GF-D8 (cell line): ENCODE measurements at regions not wholly inside any gene's neighbourhood (a gene's known extent, or its start where the extent isn't known, plus 50 kb on each side); places are given as distances from the start of the nearest gene placed in this dataset.
"Not testable (repeated sequence)": the region's sequence is repeated elsewhere in the genome, so short reads cannot be mapped to it uniquely, and the experiment has no call there.

Source experiments
- DNase-seq: peaks from one replicate; lab custom pipeline; 2025; lab: John Stamatoyannopoulos, UW

- no peak for DNase-seq
Observed at GRCh38 chr1:10912441-10912840, 100.0 kb upstream of the TARDBP start.

- DNase-seq, result no peak
Observed at GRCh38 chr1:10914056-10914455, 98.4 kb upstream of the TARDBP start.

GRCh38 chr1:10915594-10915993, 96.9 kb upstream of the TARDBP start:
- DNase-seq, result no peak

- DNase-seq, result no peak
Observed at GRCh38 chr1:10916311-10916710, 96.1 kb upstream of the TARDBP start.

GRCh38 chr1:10916991-10917390, 95.5 kb upstream of the TARDBP start:
- no peak for DNase-seq

- no peak for DNase-seq
Observed at GRCh38 chr1:10917513-10918454, 94.7 kb upstream of the TARDBP start.

- DNase-seq, result no peak
Observed at GRCh38 chr1:10918531-10918930, 93.9 kb upstream of the TARDBP start.

GRCh38 chr1:10920063-10920626, 92.3 kb upstream of the TARDBP start:
- DNase-seq, result no peak

- DNase-seq, result not testable (repeated sequence)
Observed at GRCh38 chr1:10922315-10923060, 90.0 kb upstream of the TARDBP start.

- DNase-seq, result no peak
Observed at GRCh38 chr1:10924030-10924429, 88.4 kb upstream of the TARDBP start.

- no peak for DNase-seq
Observed at GRCh38 chr1:10928654-10929053, 83.8 kb upstream of the TARDBP start.

- peak; percentile 9 for DNase-seq
Observed at GRCh38 chr1:10932088-10932487, 80.4 kb upstream of the TARDBP start.

GRCh38 chr1:10934150-10934818, 78.2 kb upstream of the TARDBP start:
- DNase-seq, result no peak

GRCh38 chr1:10935246-10935645, 77.2 kb upstream of the TARDBP start:
- DNase-seq, result no peak

GRCh38 chr1:10935724-10936123, 76.7 kb upstream of the TARDBP start:
- DNase-seq, result no peak

- no peak for DNase-seq
Observed at GRCh38 chr1:10936998-10937901, 75.2 kb upstream of the TARDBP start.

- DNase-seq, result no peak
Observed at GRCh38 chr1:10938741-10939417, 73.6 kb upstream of the TARDBP start.

GRCh38 chr1:10939654-10940450, 72.6 kb upstream of the TARDBP start:
- DNase-seq, result no peak

- no peak for DNase-seq
Observed at GRCh38 chr1:10940451-10940804, 72.0 kb upstream of the TARDBP start.

GRCh38 chr1:10940838-10941237, 71.6 kb upstream of the TARDBP start:
- no peak for DNase-seq
